Activated CD4-positive, alpha-beta T cell treated with anti-CD3 and anti-CD28 coated beads for 36 hours (primary cell): ENCODE measurements at regions not wholly inside any gene's neighbourhood (a gene's known extent, or its start where the extent isn't known, plus 50 kb on each side); places are given as distances from the start of the nearest gene placed in this dataset.
"Not testable (repeated sequence)": the region's sequence is repeated elsewhere in the genome, so short reads cannot be mapped to it uniquely, and the experiment has no call there.

Source experiments
- ATAC-seq: fragments of 200-7000 bp; cut with Tn5 transposase; one replicate; pipeline ENCODE4 v1.10.0; 2021; ENCODE audit warnings: mild to moderate bottlenecking, moderate library complexity
- CTCF ChIA-PET: fragments of 350-600 bp; sonication (Branson Sonifier 250); formaldehyde crosslinking; loops from one replicate; lab custom pipeline; 2021; ENCODE audit warnings: antibody characterized with exemption; lab: Charles Lee
- POLR2A ChIA-PET: fragments of 350-600 bp; sonication (Branson Sonifier 250); formaldehyde crosslinking; loops from one replicate; lab custom pipeline; 2021; ENCODE audit warnings: antibody characterized with exemption, inconsistent platforms; lab: Charles Lee
- DNase-seq: peaks from one replicate; pipeline ENCODE4 v3.0.0-alpha.2; 2020
- H3K27ac Mint-ChIP-seq: one replicate; pipeline ENCODE4 v1.8.0; 2021; ENCODE audit warnings: mixed read lengths
- H3K27me3 Mint-ChIP-seq: one replicate; pipeline ENCODE4 v1.8.0; 2021; ENCODE audit warnings: mixed read lengths
- H3K36me3 Mint-ChIP-seq: one replicate; pipeline ENCODE4 v1.8.0; 2021; ENCODE audit warnings: low read depth, mixed read lengths
- H3K4me1 Mint-ChIP-seq: one replicate; pipeline ENCODE4 v1.8.0; 2021; ENCODE audit warnings: mixed read lengths
- H3K4me3 Mint-ChIP-seq: one replicate; pipeline ENCODE4 v1.8.0; 2021; ENCODE audit warnings: mild to moderate bottlenecking, moderate library complexity, mixed read lengths
- H3K9me3 Mint-ChIP-seq: one replicate; pipeline ENCODE4 v1.8.0; 2021; ENCODE audit warnings: low read depth, mixed read lengths
- intact Hi-C, 2 experiments: fragments of 100-400 bp; cut with DNase I in 1 of 2; cut with micrococcal nuclease in 1 of 2; formaldehyde crosslinking; loops; one replicate each; pipeline versions ENCODE4 v1.14.2 to v1.15.1; 2022 to 2024; cut with DNase I, micrococcal nuclease

DNA sequence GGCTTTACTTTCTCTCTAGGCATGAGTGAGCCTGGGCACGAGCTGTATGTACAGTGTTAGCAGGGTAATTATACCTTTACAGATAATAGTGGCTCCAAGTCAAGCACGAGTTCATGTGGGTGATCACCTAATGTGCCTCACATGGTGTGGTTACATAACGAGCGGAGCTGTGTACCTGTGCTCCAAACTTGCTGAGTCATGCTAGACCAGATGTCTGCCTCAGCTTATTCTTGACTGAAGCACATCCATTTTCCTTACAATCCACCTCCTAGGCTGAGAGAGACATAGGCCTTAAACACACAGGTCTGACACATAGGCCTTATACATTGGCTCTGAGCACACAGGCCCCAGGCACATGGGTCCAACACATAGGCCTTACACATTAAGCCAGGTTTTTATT, 426.6 kb downstream of the GPAT3 start:
- no peaks in the 10 kb centered on the region for H3K36me3 Mint-ChIP-seq
- H3K4me3 Mint-ChIP-seq: no peak overlapping the region
- H3K4me1 Mint-ChIP-seq: no peaks in the 10 kb centered on the region
- H3K27ac Mint-ChIP-seq: no peak overlapping the region
- ChIA-PET POLR2A (no interaction called here), CTCF (no interaction called here)
- no peaks in the 10 kb centered on the region for H3K9me3 Mint-ChIP-seq
- H3K27me3 Mint-ChIP-seq: no peaks in the 10 kb centered on the region
- ATAC-seq (no peak), DNase-seq (no peak)
- intact Hi-C loops: loop anchor here in 1 of 2 experiments (10.0 kb wide), 1 partner anchor 318 kb away; no protein-coding TSS in a partner anchor

DNA sequence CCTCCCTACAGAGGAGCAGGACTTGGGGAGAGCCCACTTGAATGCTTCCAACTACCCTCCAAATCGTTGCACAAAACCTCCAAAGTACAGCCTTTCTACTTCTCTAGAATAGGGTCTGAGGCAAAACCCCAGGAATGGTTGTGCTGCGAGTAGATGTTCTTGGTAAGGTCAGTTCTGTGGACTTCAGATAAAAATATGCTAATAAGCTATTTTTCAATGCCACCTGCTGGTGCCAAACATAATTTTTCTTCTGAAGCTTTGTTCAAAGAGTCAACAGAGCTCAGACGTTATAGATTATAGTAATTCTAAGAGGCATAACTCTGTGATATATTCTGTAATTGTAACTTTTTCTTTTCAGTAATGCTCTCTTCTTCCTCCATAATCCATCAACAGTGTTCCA, 425.7 kb downstream of the GPAT3 start:
- ATAC-seq (no peak), DNase-seq (no peak)
- no peak overlapping the region for H3K4me3 Mint-ChIP-seq
- H3K27ac Mint-ChIP-seq: no peak overlapping the region
- peaks cover 3% of the 10 kb centered on the region for H3K9me3 Mint-ChIP-seq
- POLR2A ChIA-PET: no interaction called here
- no peaks in the 10 kb centered on the region for H3K4me1 Mint-ChIP-seq
- CTCF ChIA-PET: interaction anchor here (0.7 kb wide), 1 partner anchor 309 kb away, joined by 3 read pairs; no protein-coding TSS in a partner anchor
- no peaks in the 10 kb centered on the region for H3K27me3 Mint-ChIP-seq
- intact Hi-C loops: loop anchor here in 1 of 2 experiments (10.0 kb wide), 1 partner anchor 317 kb away; no protein-coding TSS in a partner anchor
- H3K36me3 Mint-ChIP-seq: no peaks in the 10 kb centered on the region

DNA sequence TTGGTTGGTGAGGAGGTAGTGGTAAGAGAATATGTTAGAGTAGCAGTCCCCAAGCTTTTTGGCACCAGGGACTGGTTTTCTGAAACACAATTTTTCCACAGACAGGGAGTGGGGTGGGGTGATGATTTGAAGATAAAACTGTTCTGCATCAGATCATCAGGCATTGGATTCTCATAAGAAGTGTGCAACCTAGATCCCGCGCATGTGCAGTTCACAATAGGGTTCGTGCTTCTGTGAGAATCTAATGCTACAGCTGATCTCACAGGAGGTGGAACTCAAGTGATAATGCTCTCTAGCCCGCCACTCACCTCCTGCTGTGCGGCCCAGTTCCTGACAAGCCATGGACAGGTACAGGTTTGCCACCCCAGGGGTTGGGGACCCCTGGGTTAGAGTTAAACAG, 423.3 kb downstream of the GPAT3 start:
- no peaks in the 10 kb centered on the region for H3K36me3 Mint-ChIP-seq
- CTCF ChIA-PET: interaction anchor here (1.0 to 1.3 kb wide), 2 partner anchors 9 to 11 kb away, joined by 3 read pairs; no protein-coding TSS in a partner anchor

DNA sequence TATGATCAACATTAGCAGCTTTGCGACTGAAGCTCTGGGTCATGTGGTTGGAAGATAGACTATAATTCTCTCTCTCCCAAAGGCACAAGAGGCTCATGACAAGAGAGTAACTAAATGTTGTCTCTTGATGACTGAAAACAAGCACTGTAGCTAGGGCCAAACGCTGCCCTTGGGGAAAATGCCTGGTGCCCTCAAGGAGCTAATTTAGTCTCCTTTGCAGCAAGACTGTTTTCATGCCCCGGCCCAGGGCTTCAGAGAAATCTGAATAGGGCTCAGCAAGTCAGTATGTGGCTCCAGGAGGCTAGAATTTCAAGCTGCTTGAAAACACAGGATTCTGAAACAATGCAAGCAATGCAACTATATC, 411.9 kb downstream of the GPAT3 start:
- Mint-ChIP-seq H3K4me1 (no peaks in the 10 kb centered on the region), H3K27me3 (no peaks in the 10 kb centered on the region), H3K27ac (no peak overlapping the region), H3K9me3 (no peaks in the 10 kb centered on the region), H3K4me3 (no peak overlapping the region), H3K36me3 (no peaks in the 10 kb centered on the region)
- no peak for DNase-seq
- ChIA-PET CTCF (interaction anchor here (1.3 kb wide), 1 partner anchor 11 kb away, joined by 3 read pairs; no protein-coding TSS in a partner anchor), POLR2A (no interaction called here)
- no peak for ATAC-seq
- intact Hi-C loops: no loop called here

More for the DNA sequence above, 423.3 kb downstream of the GPAT3 start:
- DNase-seq (no peak), ATAC-seq (no peak)
- Mint-ChIP-seq H3K4me3 (no peak overlapping the region), H3K9me3 (peaks cover 3% of the 10 kb centered on the region), H3K4me1 (no peaks in the 10 kb centered on the region), H3K27me3 (no peaks in the 10 kb centered on the region), H3K27ac (no peak overlapping the region)
- POLR2A ChIA-PET: no interaction called here
- intact Hi-C loops: no loop called here

DNA sequence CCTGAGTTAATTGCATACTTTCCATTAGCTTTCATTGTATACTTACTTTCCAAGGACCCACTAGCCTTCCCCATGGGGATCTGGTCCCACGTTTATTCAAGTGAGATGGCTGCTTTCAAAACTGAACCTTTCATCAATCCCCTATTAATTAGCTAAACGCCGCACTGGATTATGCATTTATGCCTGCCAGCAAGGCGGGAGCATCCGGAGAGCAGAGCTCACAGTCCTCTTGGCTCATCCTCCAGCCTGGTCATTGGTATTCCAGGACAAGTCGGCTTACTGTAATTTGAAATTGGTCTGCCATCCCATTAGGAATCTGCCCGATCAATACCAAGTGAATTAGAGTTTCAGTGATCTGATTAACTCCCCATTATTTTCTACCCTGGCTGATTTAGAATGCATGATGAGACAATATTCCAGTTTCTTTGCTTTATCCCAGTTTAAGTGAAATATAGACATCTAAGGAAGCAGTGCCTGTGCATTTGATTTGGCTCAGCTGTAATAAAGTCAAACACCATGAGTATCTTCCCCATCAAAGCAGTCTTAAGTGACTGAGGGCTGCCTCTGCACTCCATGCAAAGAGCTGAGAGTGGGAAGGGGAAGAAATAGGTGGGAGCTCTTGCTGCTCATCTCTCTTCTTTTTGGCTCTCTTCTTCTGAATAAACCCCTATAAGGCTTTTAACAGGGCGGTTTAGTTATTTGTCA, 411.4 kb downstream of the GPAT3 start:
- ChIA-PET POLR2A (no interaction called here), CTCF (interaction anchor here (0.5 to 1.3 kb wide), 4 partner anchors 11 to 504 kb away, joined by 3 to 6 read pairs (median 4); no protein-coding TSS in a partner anchor)
- Mint-ChIP-seq H3K27ac (no peak overlapping the region), H3K9me3 (peaks cover 1% of the 10 kb centered on the region), H3K36me3 (no peaks in the 10 kb centered on the region), H3K4me1 (no peaks in the 10 kb centered on the region), H3K4me3 (no peak overlapping the region), H3K27me3 (no peaks in the 10 kb centered on the region)
- intact Hi-C loops: no loop called here
- no peak for DNase-seq
- no peak for ATAC-seq

DNA sequence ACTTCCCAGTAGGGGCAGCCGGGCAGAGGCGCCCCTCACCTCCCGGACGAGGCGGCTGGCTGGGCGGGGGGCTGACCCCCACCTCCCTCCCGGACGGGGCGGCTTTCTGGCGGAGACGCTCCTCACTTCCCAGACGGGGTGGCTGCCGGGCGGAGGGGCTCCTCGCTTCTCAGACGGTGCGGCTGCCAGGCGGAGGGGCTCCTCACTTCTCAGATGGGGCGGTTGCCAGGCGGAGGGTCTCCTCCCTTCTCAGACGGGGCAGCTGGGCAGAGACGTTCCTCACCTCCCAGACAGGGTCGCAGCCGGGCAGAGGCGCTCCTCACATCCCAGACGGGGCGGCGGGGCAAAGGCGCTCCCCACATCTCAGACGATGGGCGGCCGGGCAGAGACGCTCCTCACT, 407.8 kb downstream of the GPAT3 start:
- intact Hi-C loops, ATAC-seq, H3K9me3 Mint-ChIP-seq, H3K27ac Mint-ChIP-seq, DNase-seq, H3K4me3 Mint-ChIP-seq, H3K27me3 Mint-ChIP-seq, CTCF ChIA-PET, H3K4me1 Mint-ChIP-seq, H3K36me3 Mint-ChIP-seq, POLR2A ChIA-PET: not testable (repeated sequence)

DNA sequence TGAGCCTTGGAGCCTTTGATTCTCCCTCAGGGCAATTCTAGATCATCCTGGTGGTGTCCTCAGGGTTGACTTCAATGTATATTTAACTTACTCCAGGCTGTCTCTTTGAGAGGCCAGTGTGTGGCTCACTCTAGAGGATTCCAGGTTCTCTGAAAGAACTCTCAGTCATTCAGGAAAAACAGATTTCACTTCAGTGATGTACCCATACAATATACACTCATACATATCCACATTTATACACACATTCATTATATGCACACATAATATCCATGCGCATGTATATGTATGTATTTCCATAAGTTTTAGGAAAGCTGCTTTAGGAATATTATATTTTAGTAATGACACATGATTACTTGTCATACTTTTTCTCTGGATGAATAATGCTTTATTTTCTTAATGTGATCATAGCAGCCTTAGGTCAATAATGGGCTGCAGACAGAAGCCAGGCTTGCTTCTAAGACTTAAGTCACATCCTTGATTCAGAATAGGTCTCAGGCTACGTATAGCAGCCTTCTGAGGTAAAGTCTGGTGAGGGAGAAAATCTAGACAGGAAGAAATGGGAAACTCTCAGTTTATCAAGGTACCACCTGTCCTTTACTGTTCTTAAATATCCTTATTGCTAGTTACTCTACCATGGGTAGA, 397.0 kb downstream of the GPAT3 start:
- Mint-ChIP-seq H3K4me3 (no peak overlapping the region), H3K9me3 (peaks cover 2% of the 10 kb centered on the region), H3K27me3 (peaks cover 4% of the 10 kb centered on the region), H3K36me3 (no peaks in the 10 kb centered on the region), H3K27ac (no peak overlapping the region), H3K4me1 (no peaks in the 10 kb centered on the region)
- intact Hi-C loops: no loop called here
- ATAC-seq: no peak
- POLR2A ChIA-PET: no interaction called here
- CTCF ChIA-PET: no interaction called here
- no peak for DNase-seq

DNA sequence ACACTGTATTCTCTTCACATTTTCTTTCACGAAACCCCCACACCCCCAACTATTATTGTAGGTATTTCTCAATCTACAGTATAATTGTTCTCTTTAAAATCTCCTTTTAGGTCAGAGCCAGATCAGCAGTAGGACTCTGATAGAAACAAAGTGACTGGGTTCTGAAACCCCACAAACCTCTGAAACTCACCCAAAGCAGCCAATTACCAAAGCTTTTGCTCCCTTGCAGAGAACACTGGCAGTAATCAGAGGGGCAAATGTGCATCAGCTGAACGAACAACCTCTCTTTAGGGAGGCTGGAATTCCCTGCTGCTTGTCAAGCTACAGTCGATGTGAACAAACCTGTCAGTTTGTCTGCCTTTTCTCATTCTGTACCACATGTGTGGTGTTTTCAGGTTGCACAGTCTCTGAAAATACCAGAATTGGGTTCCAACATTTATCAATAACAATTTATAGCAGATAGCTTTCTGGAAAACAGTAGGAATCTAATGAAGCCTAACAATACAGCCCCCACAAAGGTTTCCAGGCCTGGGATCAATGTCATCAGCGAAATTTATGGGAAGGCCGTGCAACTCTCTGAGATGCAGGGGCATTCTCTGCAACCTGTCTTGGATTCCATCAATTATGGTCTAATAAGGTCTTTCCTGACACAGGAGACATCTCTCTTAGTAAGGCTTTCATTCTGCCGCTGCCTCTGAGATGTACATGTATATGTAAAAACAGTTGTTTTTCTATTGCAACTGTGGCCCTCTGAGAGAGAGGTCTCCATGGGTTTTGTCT, 395.9 kb downstream of the GPAT3 start:
- peaks cover 4% of the 10 kb centered on the region for H3K27me3 Mint-ChIP-seq
- intact Hi-C loops: no loop called here
- no peaks in the 10 kb centered on the region for H3K36me3 Mint-ChIP-seq
- no peak overlapping the region for H3K27ac Mint-ChIP-seq
- no peaks in the 10 kb centered on the region for H3K4me1 Mint-ChIP-seq
- no peak overlapping the region for H3K4me3 Mint-ChIP-seq
- POLR2A ChIA-PET: no interaction called here
- CTCF ChIA-PET: no interaction called here
- no peak for DNase-seq
- H3K9me3 Mint-ChIP-seq: peaks cover 2% of the 10 kb centered on the region
- ATAC-seq: no peak

DNA sequence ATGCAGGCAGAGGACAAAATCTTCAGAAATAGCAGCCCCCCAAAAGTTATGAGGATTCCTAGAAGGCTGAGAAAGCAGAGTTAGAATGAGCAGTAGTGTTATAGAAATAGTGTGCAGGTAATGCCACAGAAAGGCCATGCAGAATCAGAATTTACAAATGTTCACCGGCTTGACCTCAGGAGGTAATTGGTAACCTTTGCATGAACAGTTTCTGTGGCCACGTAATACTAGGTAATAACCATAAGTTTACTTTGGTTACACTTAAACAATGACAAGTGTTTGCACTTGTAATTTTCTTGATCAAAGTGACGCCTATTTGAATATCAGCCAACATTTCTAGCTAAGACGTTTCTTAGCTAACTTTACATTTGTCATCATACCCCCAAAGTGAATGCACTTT, 393.6 kb downstream of the GPAT3 start:
- POLR2A ChIA-PET: no interaction called here
- H3K27ac Mint-ChIP-seq: no peak overlapping the region
- H3K4me3 Mint-ChIP-seq: no peak overlapping the region
- intact Hi-C loops: no loop called here
- peaks cover 4% of the 10 kb centered on the region for H3K27me3 Mint-ChIP-seq
- no peaks in the 10 kb centered on the region for H3K36me3 Mint-ChIP-seq
- peaks cover 2% of the 10 kb centered on the region for H3K9me3 Mint-ChIP-seq
- DNase-seq: no peak
- ATAC-seq: no peak
- no peaks in the 10 kb centered on the region for H3K4me1 Mint-ChIP-seq
- CTCF ChIA-PET: no interaction called here

DNA sequence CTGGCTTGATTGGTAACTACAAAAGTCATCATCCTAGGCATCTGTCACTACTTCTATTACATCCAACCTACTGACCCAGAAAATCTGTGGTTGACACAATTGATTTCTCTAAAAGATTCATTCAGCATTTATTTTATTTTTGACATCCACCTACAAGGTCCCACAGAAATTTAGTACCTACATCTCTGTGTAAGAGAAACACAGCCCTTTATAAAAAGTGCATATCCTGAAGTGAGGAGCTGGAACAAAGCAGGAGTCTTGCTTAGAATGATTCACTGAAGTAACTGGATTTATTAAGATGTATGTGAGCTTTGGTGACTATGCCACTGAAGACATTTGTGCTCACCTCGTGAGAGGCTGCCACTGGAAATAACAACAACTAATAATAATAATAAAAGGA, 391.0 kb downstream of the GPAT3 start:
- Mint-ChIP-seq H3K9me3 (no peaks in the 10 kb centered on the region), H3K27me3 (peaks cover 2% of the 10 kb centered on the region), H3K27ac (no peak overlapping the region), H3K4me1 (no peaks in the 10 kb centered on the region), H3K36me3 (no peaks in the 10 kb centered on the region), H3K4me3 (no peak overlapping the region)
- ChIA-PET POLR2A (no interaction called here), CTCF (interaction anchor here (0.6 kb wide), 1 partner anchor 29 kb away, joined by 3 read pairs; no protein-coding TSS in a partner anchor)
- ATAC-seq: no peak
- no peak for DNase-seq
- intact Hi-C loops: no loop called here

DNA sequence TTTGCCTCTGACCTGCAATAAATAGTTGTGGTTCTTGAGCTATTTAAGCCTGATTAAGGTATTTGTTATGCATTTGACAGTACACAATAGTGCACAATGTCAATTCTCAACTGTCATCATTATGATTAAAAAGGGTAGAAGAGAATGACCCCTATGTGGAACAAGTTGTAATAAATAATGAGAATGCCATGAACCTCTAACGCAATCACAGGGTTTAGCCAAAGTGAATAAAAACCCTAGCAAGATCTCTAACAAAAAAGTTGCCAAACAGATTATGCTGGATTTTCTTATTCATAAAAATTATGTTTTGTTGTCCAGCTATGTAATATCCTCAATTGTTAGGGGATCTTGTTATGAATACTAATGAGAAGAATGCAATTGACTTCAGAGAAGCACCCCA, 387.4 kb downstream of the GPAT3 start:
- ChIA-PET POLR2A (no interaction called here), CTCF (interaction anchor here (0.7 kb wide), 1 partner anchor 282 kb away, joined by 3 read pairs; no protein-coding TSS in a partner anchor)
- H3K27ac Mint-ChIP-seq: no peak overlapping the region
- no peaks in the 10 kb centered on the region for H3K9me3 Mint-ChIP-seq
- H3K27me3 Mint-ChIP-seq: no peaks in the 10 kb centered on the region
- H3K36me3 Mint-ChIP-seq: no peaks in the 10 kb centered on the region
- no peak for DNase-seq
- H3K4me1 Mint-ChIP-seq: no peaks in the 10 kb centered on the region
- no peak for ATAC-seq
- H3K4me3 Mint-ChIP-seq: no peak overlapping the region
- intact Hi-C loops: no loop called here
